GM23338 (cell line): ENCODE measurements at regions not wholly inside any gene's neighbourhood (a gene's known extent, or its start where the extent isn't known, plus 50 kb on each side); places are given as distances from the start of the nearest gene placed in this dataset.

Source experiments
- ATAC-seq: fragments of 200-7000 bp; cut with Tn5 transposase; 3 replicates; pipeline ENCODE4 v1.9.1; 2020
- DNase-seq: peaks from one replicate; pipeline ENCODE4 v3.0.0-alpha.2; 2015; ENCODE audit warnings: low spot score
- H2AFZ ChIP-seq: fragments of 200-600 bp; sonication (generic); 2 replicates; pipeline ENCODE4 v1.8.0; 2016; ENCODE audit warnings: antibody characterized with exemption, mild to moderate bottlenecking, moderate library complexity
- H3F3A ChIP-seq: fragments of 200-600 bp; sonication (generic); replicated peaks from 2 replicates; pipeline ENCODE4 v1.8.0; 2017; ENCODE audit warnings: antibody characterized with exemption, mixed run types, low read depth
- H3K27ac ChIP-seq: fragments of 200-600 bp; sonication (generic); 2 replicates; pipeline ENCODE4 v1.6.1; 2016; ENCODE audit warnings: low read depth
- H3K27me3 ChIP-seq: fragments of 200-600 bp; sonication (generic); 2 replicates; pipeline ENCODE4 v1.8.0; 2016; ENCODE audit warnings: mild to moderate bottlenecking, mixed run types, moderate library complexity; ENCODE audit not compliant: insufficient read depth
- H3K36me3 ChIP-seq: fragments of 200-600 bp; sonication (generic); 2 replicates; pipeline ENCODE4 v1.8.0; 2016; ENCODE audit warnings: mild to moderate bottlenecking; ENCODE audit not compliant: insufficient read depth
- H3K4me1 ChIP-seq: fragments of 200-600 bp; sonication (generic); 2 replicates; pipeline ENCODE4 v1.8.0; 2016; ENCODE audit warnings: mild to moderate bottlenecking, moderate library complexity; ENCODE audit not compliant: insufficient read depth
- H3K4me2 ChIP-seq: fragments of 200-600 bp; sonication (generic); 2 replicates; pipeline ENCODE4 v1.7.1; 2017; ENCODE audit warnings: mixed run types
- H3K4me3 ChIP-seq: fragments of 200-600 bp; sonication (generic); 2 replicates; pipeline ENCODE4 v1.6.1; 2016; ENCODE audit warnings: mixed run types
- H3K79me2 ChIP-seq: fragments of 200-600 bp; sonication (generic); replicated peaks from 2 replicates; pipeline ENCODE4 v1.8.0; 2017; ENCODE audit warnings: mild to moderate bottlenecking; ENCODE audit not compliant: insufficient read depth
- H3K9me2 ChIP-seq: fragments of 200-600 bp; sonication (generic); 2 replicates; pipeline ENCODE4 v1.8.0; 2017; ENCODE audit not compliant: insufficient read depth
- H4K20me1 ChIP-seq: fragments of 200-600 bp; sonication (generic); replicated peaks from 2 replicates; pipeline ENCODE4 v1.8.0; 2017; ENCODE audit warnings: mild to moderate bottlenecking; ENCODE audit not compliant: insufficient read depth
- H3K27ac Mint-ChIP-seq: 2 replicates; pipeline ENCODE4 v1.8.0; 2020; ENCODE audit warnings: inconsistent platforms, mild to moderate bottlenecking, moderate library complexity, mixed read lengths
- H3K27me3 Mint-ChIP-seq: 3 replicates; pipeline ENCODE4 v1.8.0; 2022; ENCODE audit warnings: low read depth, mild to moderate bottlenecking, moderate library complexity, mixed read lengths, inconsistent platforms; ENCODE audit not compliant: insufficient read depth, poor library complexity
- H3K36me3 Mint-ChIP-seq: 3 replicates; pipeline ENCODE4 v1.8.0; 2021; ENCODE audit warnings: low read depth, mild to moderate bottlenecking, inconsistent platforms, moderate library complexity, mixed read lengths
- H3K4me1 Mint-ChIP-seq: 3 replicates; pipeline ENCODE4 v1.8.0; 2020; ENCODE audit warnings: mild to moderate bottlenecking, inconsistent platforms, mixed read lengths
- H3K4me3 Mint-ChIP-seq: 3 replicates; pipeline ENCODE4 v1.8.0; 2021; ENCODE audit warnings: moderate library complexity, mild to moderate bottlenecking, inconsistent platforms, mixed read lengths
- H3K9me3 Mint-ChIP-seq: 3 replicates; pipeline ENCODE4 v1.8.0; 2020; ENCODE audit warnings: moderate library complexity, mild to moderate bottlenecking, inconsistent platforms, mixed read lengths
- CREB1 ChIP-seq: fragments of 250-450 bp; sonication (Bioruptor Pico); IDR thresholded peaks from 2 replicates; pipeline ENCODE4 v1.5.0; 2020; ENCODE audit warnings: low read depth, mild to moderate bottlenecking, moderate library complexity
- EZH2 ChIP-seq: fragments of 200-600 bp; sonication (generic); IDR thresholded peaks from one replicate; pipeline ENCODE4 v1.8.0; 2017; ENCODE audit warnings: antibody characterized with exemption, mild to moderate bottlenecking, low read depth; ENCODE audit not compliant: unreplicated experiment
- EZH2phosphoT487 ChIP-seq: fragments of 200-600 bp; sonication (generic); IDR thresholded peaks from one replicate; pipeline ENCODE4 v1.8.1; 2018; ENCODE audit warnings: antibody characterized with exemption; ENCODE audit not compliant: unreplicated experiment
- JUNB ChIP-seq: IDR thresholded peaks from one replicate; pipeline ENCODE4 v1.6.1; 2016; ENCODE audit warnings: antibody characterized with exemption; ENCODE audit not compliant: unreplicated experiment
- NANOG ChIP-seq: IDR thresholded peaks from 2 replicates; pipeline ENCODE4 v1.6.1; 2016; ENCODE audit warnings: antibody characterized with exemption, borderline replicate concordance
- POLR2AphosphoS5 ChIP-seq: IDR thresholded peaks from 2 replicates; pipeline ENCODE4 v1.6.1; 2016; ENCODE audit warnings: antibody characterized with exemption, low read depth
- STAT1 ChIP-seq: IDR thresholded peaks from one replicate; pipeline ENCODE4 v1.6.1; 2016; ENCODE audit warnings: antibody characterized with exemption; ENCODE audit not compliant: unreplicated experiment
- ZNF114 ChIP-seq: fragments of 250-450 bp; sonication (Bioruptor Pico); IDR thresholded peaks from 2 replicates; pipeline ENCODE4 v1.5.0; 2020; ENCODE audit warnings: mild to moderate bottlenecking, moderate library complexity
- ZNF331 ChIP-seq: fragments of 250-450 bp; sonication (Bioruptor Pico); IDR thresholded peaks from 2 replicates; pipeline ENCODE4 v1.5.0; 2020; ENCODE audit warnings: low read depth, mild to moderate bottlenecking, moderate library complexity
- ZNF462 ChIP-seq: fragments of 250-450 bp; sonication (Bioruptor Pico); IDR thresholded peaks from 2 replicates; pipeline ENCODE4 v1.5.0; 2020; ENCODE audit warnings: mild to moderate bottlenecking, moderate library complexity
- TF ChIP-seq, protein P1 (sequence below): IDR thresholded peaks from one replicate; pipeline ENCODE4 v1.6.1; 2018; ENCODE audit warnings: antibody characterized with exemption; ENCODE audit not compliant: unreplicated experiment
- TF ChIP-seq, protein P2 (sequence below): IDR thresholded peaks from 2 replicates; pipeline ENCODE4 v1.6.1; 2016; ENCODE audit warnings: antibody characterized with exemption

DNA sequence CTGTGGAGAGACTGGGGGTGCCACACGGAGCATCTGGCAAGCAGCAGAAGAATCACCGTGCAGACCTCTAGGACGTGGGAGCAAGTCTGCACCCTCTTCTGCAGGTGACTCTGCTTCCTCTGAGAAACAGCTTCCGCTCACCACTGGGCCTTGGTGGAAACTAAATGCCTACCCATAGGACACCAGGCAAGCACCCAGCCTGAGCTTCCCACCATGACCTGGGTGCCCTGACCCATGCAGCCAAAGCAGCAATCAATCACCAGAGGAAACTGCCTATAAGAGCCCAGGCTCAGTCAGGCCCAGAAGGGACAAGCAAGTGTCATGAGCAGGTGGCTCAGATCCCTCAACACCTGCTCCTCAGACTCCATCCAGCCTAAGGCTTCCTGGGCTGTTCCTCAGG lies 63.4 kb downstream of the IGLL5 start (continued):
- TF ChIP-seq NANOG: no peak

- Histone ChIP-seq H3K27me3 (peaks cover 84% of the 10 kb centered on the region), H2AFZ (no peak overlapping the region), H3K9me2 (0 out of 2 replicates have a peak, but pooled peaks cover 2% of the 10 kb centered on the region), H4K20me1 (no peaks in the 10 kb centered on the region), H3K4me2 (no peak overlapping the region), H3K4me3 (no peak overlapping the region), H3K36me3 (no peaks in the 10 kb centered on the region), H3K27ac (no peak overlapping the region), H3K4me1 (no peaks in the 10 kb centered on the region), H3K79me2 (no peaks in the 10 kb centered on the region), H3F3A (no peaks in the 10 kb centered on the region)
- Mint-ChIP-seq H3K36me3 (no peaks in the 10 kb centered on the region), H3K27ac (no peak overlapping the region), H3K4me3 (no peak overlapping the region), H3K27me3 (peaks cover 40% of the 10 kb centered on the region), H3K4me1 (no peaks in the 10 kb centered on the region), H3K9me3 (no peaks in the 10 kb centered on the region; the same call in 2 of the 3 replicates)
- DNase-seq (no peak), ATAC-seq (no peak)
- no peak for TF ChIP-seq NANOG
- no peak for TF ChIP-seq ZNF114 (CRISPR knock-in tag)
- TF ChIP-seq, protein P1, sequence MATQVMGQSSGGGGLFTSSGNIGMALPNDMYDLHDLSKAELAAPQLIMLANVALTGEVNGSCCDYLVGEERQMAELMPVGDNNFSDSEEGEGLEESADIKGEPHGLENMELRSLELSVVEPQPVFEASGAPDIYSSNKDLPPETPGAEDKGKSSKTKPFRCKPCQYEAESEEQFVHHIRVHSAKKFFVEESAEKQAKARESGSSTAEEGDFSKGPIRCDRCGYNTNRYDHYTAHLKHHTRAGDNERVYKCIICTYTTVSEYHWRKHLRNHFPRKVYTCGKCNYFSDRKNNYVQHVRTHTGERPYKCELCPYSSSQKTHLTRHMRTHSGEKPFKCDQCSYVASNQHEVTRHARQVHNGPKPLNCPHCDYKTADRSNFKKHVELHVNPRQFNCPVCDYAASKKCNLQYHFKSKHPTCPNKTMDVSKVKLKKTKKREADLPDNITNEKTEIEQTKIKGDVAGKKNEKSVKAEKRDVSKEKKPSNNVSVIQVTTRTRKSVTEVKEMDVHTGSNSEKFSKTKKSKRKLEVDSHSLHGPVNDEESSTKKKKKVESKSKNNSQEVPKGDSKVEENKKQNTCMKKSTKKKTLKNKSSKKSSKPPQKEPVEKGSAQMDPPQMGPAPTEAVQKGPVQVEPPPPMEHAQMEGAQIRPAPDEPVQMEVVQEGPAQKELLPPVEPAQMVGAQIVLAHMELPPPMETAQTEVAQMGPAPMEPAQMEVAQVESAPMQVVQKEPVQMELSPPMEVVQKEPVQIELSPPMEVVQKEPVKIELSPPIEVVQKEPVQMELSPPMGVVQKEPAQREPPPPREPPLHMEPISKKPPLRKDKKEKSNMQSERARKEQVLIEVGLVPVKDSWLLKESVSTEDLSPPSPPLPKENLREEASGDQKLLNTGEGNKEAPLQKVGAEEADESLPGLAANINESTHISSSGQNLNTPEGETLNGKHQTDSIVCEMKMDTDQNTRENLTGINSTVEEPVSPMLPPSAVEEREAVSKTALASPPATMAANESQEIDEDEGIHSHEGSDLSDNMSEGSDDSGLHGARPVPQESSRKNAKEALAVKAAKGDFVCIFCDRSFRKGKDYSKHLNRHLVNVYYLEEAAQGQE: no peak
- TF ChIP-seq EZH2: no peak
- no peak for TF ChIP-seq POLR2AphosphoS5
- TF ChIP-seq, protein P2, sequence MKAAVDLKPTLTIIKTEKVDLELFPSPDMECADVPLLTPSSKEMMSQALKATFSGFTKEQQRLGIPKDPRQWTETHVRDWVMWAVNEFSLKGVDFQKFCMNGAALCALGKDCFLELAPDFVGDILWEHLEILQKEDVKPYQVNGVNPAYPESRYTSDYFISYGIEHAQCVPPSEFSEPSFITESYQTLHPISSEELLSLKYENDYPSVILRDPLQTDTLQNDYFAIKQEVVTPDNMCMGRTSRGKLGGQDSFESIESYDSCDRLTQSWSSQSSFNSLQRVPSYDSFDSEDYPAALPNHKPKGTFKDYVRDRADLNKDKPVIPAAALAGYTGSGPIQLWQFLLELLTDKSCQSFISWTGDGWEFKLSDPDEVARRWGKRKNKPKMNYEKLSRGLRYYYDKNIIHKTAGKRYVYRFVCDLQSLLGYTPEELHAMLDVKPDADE: no peak
- no peak for TF ChIP-seq ZNF462 (CRISPR knock-in tag)
- no peak for TF ChIP-seq ZNF331 (CRISPR knock-in tag)
- TF ChIP-seq EZH2phosphoT487: no peak
- no peak for TF ChIP-seq JUNB
- TF ChIP-seq CREB1 (CRISPR knock-in tag): no peak
- TF ChIP-seq STAT1: no peak
These were observed 65.1 kb downstream of the IGLL5 start for GRCh38 chr22:22952531-22953280.
